Panc1 (cell line): ENCODE measurements at regions not wholly inside any gene's neighbourhood (a gene's known extent, or its start where the extent isn't known, plus 50 kb on each side); places are given as distances from the start of the nearest gene placed in this dataset.

Experiments
- ATAC-seq: fragments of 200-7000 bp; cut with Tn5 transposase; 2 replicates; pipeline ENCODE4 v1.9.1; 2020; ENCODE audit warnings: mild to moderate bottlenecking, moderate library complexity
- BruUV-seq: library from RNA; stranded (reverse); fragments of 400-500 nt; replicated peaks from 2 replicates; lab custom pipeline; 2021; lab: Mats Ljungman, UMichigan
- CTCF ChIA-PET: fragments of 300-600 bp; sonication (Branson Sonifier 250); formaldehyde crosslinking; loops from one replicate; lab custom pipeline; 2022; ENCODE audit warnings: antibody characterized with exemption; lab: Charles Lee
- POLR2A ChIA-PET: fragments of 300-600 bp; sonication (Branson Sonifier 250); formaldehyde crosslinking; loops from one replicate; lab custom pipeline; 2022; ENCODE audit warnings: antibody characterized with exemption; lab: Charles Lee
- DNase-seq: peaks from one replicate; pipeline ENCODE4 v3.0.0-alpha.2; 2010; ENCODE audit warnings: low read depth, low spot score
- H3K27ac ChIP-seq: 2 replicates; pipeline ENCODE4 v1.5.1; 2011; ENCODE audit warnings: mild to moderate bottlenecking, low read length, inconsistent platforms
- H3K27me3 ChIP-seq: fragments of 200-500 bp; sonication (Bioruptor generic); 2 replicates; pipeline ENCODE4 v1.6.0; 2014; ENCODE audit warnings: low read length, inconsistent platforms; ENCODE audit not compliant: control insufficient read depth, insufficient read depth
- H3K36me3 ChIP-seq: fragments of 200-500 bp; sonication (Bioruptor generic); 2 replicates; pipeline ENCODE4 v1.5.1; 2014; ENCODE audit warnings: inconsistent platforms, mild to moderate bottlenecking, low read length, moderate library complexity; ENCODE audit not compliant: control insufficient read depth, insufficient read depth
- H3K4me1 ChIP-seq: 2 replicates; pipeline ENCODE4 v1.5.1; 2011; ENCODE audit warnings: inconsistent platforms, mild to moderate bottlenecking, low read length, moderate library complexity; ENCODE audit not compliant: control insufficient read depth, insufficient read depth
- H3K4me3 ChIP-seq, 2 experiments: 2 replicates each; pipeline ENCODE4 v1.5.1; 2011 to 2012; ENCODE audit warnings: low read depth in 2 of 2, low read length in 2 of 2, mild to moderate bottlenecking in 2 of 2, inconsistent platforms in 1 of 2, moderate library complexity in 1 of 2
- H3K9me3 ChIP-seq: fragments of 200-500 bp; sonication (Bioruptor generic); 2 replicates; pipeline ENCODE4 v1.5.1; 2014; ENCODE audit warnings: low read depth, mild to moderate bottlenecking, inconsistent platforms, low read length, moderate library complexity; ENCODE audit not compliant: control insufficient read depth, insufficient read depth
- POLR2AphosphoS5 ChIP-seq: IDR thresholded peaks from 2 replicates; pipeline ENCODE4 v1.6.1; 2012; ENCODE audit warnings: mild to moderate bottlenecking, low read depth, low read length, moderate library complexity
- SIN3A ChIP-seq: IDR thresholded peaks from 2 replicates; pipeline ENCODE4 v1.6.1; 2012; ENCODE audit warnings: low read depth, mild to moderate bottlenecking, low read length, moderate library complexity, borderline replicate concordance; ENCODE audit not compliant: insufficient read depth
- TCF7L2 ChIP-seq: IDR thresholded peaks from 2 replicates; pipeline ENCODE4 v1.6.1; 2011; ENCODE audit warnings: mild to moderate bottlenecking, low read depth, low read length, inconsistent platforms
- in situ Hi-C: cut with HindIII; loops from 2 replicates; pipeline ENCODE4 v1.10.0; 2016; ENCODE audit warnings: low sequenced_read_pairs, low pct_unique_long_range_greater_than_20kb
- intact Hi-C: fragments of 100-400 bp; cut with micrococcal nuclease; formaldehyde crosslinking; loops from one replicate; pipeline ENCODE4 v1.10.0; 2022; ENCODE audit not compliant: unreplicated experiment
- TF ChIP-seq, protein P1 (sequence below): fragments of 450-650 bp; IDR thresholded peaks from 2 replicates; pipeline ENCODE4 v1.5.1; 2017; ENCODE audit warnings: mild to moderate bottlenecking
- TF ChIP-seq, protein P2 (sequence below), 2 experiments: IDR thresholded peaks; 2 replicates each; pipeline ENCODE4 v1.6.1; 2011 to 2012; ENCODE audit warnings: low read depth in 2 of 2, control low read depth in 1 of 2, low read length in 1 of 2, mild to moderate bottlenecking in 1 of 2, moderate library complexity in 1 of 2; ENCODE audit not compliant: insufficient read depth in 1 of 2

- POLR2A ChIA-PET, result no interaction called here
- TF ChIP-seq SIN3A, result no peak
- TF ChIP-seq TCF7L2, result no peak
- TF ChIP-seq POLR2AphosphoS5, result no peak
- TF ChIP-seq, protein P1, sequence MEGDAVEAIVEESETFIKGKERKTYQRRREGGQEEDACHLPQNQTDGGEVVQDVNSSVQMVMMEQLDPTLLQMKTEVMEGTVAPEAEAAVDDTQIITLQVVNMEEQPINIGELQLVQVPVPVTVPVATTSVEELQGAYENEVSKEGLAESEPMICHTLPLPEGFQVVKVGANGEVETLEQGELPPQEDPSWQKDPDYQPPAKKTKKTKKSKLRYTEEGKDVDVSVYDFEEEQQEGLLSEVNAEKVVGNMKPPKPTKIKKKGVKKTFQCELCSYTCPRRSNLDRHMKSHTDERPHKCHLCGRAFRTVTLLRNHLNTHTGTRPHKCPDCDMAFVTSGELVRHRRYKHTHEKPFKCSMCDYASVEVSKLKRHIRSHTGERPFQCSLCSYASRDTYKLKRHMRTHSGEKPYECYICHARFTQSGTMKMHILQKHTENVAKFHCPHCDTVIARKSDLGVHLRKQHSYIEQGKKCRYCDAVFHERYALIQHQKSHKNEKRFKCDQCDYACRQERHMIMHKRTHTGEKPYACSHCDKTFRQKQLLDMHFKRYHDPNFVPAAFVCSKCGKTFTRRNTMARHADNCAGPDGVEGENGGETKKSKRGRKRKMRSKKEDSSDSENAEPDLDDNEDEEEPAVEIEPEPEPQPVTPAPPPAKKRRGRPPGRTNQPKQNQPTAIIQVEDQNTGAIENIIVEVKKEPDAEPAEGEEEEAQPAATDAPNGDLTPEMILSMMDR, result no peak
- TF ChIP-seq, protein P2, sequence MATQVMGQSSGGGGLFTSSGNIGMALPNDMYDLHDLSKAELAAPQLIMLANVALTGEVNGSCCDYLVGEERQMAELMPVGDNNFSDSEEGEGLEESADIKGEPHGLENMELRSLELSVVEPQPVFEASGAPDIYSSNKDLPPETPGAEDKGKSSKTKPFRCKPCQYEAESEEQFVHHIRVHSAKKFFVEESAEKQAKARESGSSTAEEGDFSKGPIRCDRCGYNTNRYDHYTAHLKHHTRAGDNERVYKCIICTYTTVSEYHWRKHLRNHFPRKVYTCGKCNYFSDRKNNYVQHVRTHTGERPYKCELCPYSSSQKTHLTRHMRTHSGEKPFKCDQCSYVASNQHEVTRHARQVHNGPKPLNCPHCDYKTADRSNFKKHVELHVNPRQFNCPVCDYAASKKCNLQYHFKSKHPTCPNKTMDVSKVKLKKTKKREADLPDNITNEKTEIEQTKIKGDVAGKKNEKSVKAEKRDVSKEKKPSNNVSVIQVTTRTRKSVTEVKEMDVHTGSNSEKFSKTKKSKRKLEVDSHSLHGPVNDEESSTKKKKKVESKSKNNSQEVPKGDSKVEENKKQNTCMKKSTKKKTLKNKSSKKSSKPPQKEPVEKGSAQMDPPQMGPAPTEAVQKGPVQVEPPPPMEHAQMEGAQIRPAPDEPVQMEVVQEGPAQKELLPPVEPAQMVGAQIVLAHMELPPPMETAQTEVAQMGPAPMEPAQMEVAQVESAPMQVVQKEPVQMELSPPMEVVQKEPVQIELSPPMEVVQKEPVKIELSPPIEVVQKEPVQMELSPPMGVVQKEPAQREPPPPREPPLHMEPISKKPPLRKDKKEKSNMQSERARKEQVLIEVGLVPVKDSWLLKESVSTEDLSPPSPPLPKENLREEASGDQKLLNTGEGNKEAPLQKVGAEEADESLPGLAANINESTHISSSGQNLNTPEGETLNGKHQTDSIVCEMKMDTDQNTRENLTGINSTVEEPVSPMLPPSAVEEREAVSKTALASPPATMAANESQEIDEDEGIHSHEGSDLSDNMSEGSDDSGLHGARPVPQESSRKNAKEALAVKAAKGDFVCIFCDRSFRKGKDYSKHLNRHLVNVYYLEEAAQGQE (IDR thresholded peaks at IDR 0.05; ENCODE audit: insufficient read depth in 1 of 2, low read depth in 2 of 2, low read length in 1 of 2), result no peak
- Histone ChIP-seq H3K27ac (no peak overlapping the region), H3K4me1 (no peaks in the 10 kb centered on the region), H3K4me3 (no peak overlapping the region), H3K27me3 (no peaks in the 10 kb centered on the region), H3K9me3 (no peaks in the 10 kb centered on the region), H3K36me3 (no peaks in the 10 kb centered on the region)
- BruUV-seq, result no TSS peak
- DNase-seq (no peak), ATAC-seq (no peak)
- CTCF ChIA-PET, result no interaction called here
- intact Hi-C loops, result no loop called here
- in situ Hi-C loops, result no loop called here
Observed at GRCh38 chr6:133689863-133690262, 199.1 kb upstream of the TCF21 start.

DNA sequence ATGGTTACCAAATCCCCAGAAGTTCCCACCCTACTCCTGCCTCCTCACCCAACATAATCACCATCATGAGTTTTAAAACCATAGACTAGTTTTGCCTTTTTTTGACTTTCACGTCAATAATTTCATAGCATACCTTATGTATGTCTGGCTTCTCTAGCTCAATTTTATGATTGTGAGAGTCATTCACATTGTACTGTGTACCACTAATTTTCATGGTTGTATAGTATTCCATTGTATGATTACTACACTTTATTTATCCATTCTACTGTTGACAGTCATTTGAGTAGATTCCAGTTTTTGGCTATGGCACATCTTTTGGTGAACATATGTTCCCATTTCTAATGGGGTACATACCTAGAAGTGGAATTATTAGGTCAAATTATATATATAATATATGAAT lies 195.3 kb upstream of the TCF21 start:
- no peaks in the 10 kb centered on the region for H3K27me3 ChIP-seq
- no peaks in the 10 kb centered on the region for H3K36me3 ChIP-seq
- intact Hi-C loops (no loop called here), in situ Hi-C loops (no loop called here)
- CTCF ChIA-PET, result no interaction called here
- H3K4me3 ChIP-seq, result no peak overlapping the region
- no peak for DNase-seq
- POLR2A ChIA-PET, result no interaction called here
- TF ChIP-seq TCF7L2, result no peak
- TF ChIP-seq POLR2AphosphoS5, result no peak
- TF ChIP-seq, protein P2 (IDR thresholded peaks at IDR 0.05; ENCODE audit: insufficient read depth in 1 of 2, low read depth in 2 of 2, low read length in 1 of 2), result no peak
- no peak for TF ChIP-seq SIN3A
- TF ChIP-seq, protein P1, result no peak
- no peaks in the 10 kb centered on the region for H3K4me1 ChIP-seq
- ATAC-seq, result no peak
- no TSS peak for BruUV-seq
- no peak overlapping the region for H3K27ac ChIP-seq
- no peaks in the 10 kb centered on the region for H3K9me3 ChIP-seq
